ENCODE measurements at regions not wholly inside any gene's neighbourhood (a gene's known extent, or its start where the extent isn't known, plus 50 kb on each side); places are given as distances from the start of the nearest gene placed in this dataset.

DNA sequence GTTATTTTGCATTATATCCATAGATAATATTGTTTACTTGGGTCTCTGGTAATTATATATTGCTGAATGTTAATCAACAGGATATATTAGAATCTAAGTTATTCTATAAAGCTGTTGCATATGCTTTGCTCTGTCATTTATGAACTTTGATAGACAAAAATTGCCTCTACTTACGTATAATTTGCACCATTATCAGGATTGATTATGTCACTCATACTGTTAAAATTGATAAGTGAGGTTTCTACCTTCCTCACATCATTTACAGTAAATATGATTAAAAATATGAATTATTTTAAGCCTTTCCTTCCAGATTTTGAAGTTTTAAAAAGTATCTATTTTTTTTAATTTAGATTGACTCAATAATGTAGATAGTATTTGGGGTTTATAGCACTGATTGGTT is 1540.4 kb upstream of the PRMT6 start:
- TF ChIP-seq, protein P1, sequence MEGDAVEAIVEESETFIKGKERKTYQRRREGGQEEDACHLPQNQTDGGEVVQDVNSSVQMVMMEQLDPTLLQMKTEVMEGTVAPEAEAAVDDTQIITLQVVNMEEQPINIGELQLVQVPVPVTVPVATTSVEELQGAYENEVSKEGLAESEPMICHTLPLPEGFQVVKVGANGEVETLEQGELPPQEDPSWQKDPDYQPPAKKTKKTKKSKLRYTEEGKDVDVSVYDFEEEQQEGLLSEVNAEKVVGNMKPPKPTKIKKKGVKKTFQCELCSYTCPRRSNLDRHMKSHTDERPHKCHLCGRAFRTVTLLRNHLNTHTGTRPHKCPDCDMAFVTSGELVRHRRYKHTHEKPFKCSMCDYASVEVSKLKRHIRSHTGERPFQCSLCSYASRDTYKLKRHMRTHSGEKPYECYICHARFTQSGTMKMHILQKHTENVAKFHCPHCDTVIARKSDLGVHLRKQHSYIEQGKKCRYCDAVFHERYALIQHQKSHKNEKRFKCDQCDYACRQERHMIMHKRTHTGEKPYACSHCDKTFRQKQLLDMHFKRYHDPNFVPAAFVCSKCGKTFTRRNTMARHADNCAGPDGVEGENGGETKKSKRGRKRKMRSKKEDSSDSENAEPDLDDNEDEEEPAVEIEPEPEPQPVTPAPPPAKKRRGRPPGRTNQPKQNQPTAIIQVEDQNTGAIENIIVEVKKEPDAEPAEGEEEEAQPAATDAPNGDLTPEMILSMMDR (CRISPR knock-in tag; IDR thresholded peaks at IDR 0.05) = no peak
- TF ChIP-seq NFE2L1 (CRISPR knock-in tag; IDR thresholded peaks at IDR 0.05; ENCODE audit: borderline replicate concordance) (no peak), ZNF543 (CRISPR knock-in tag; IDR thresholded peaks at IDR 0.05) (no peak), RFX3 (CRISPR knock-in tag; IDR thresholded peaks at IDR 0.05) (no peak)
- TF ChIP-seq, protein P2, sequence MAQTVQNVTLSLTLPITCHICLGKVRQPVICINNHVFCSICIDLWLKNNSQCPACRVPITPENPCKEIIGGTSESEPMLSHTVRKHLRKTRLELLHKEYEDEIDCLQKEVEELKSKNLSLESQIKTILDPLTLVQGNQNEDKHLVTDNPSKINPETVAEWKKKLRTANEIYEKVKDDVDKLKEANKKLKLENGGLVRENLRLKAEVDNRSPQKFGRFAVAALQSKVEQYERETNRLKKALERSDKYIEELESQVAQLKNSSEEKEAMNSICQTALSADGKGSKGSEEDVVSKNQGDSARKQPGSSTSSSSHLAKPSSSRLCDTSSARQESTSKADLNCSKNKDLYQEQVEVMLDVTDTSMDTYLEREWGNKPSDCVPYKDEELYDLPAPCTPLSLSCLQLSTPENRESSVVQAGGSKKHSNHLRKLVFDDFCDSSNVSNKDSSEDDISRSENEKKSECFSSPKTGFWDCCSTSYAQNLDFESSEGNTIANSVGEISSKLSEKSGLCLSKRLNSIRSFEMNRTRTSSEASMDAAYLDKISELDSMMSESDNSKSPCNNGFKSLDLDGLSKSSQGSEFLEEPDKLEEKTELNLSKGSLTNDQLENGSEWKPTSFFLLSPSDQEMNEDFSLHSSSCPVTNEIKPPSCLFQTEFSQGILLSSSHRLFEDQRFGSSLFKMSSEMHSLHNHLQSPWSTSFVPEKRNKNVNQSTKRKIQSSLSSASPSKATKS (CRISPR knock-in tag; IDR thresholded peaks at IDR 0.05) = no peak
